NCI-H526 treated with DMSO at 0.1 percent for 48 hours (cell line): ENCODE measurements at regions not wholly inside any gene's neighbourhood (a gene's known extent, or its start where the extent isn't known, plus 50 kb on each side); places are given as distances from the start of the nearest gene placed in this dataset.
"Not testable (repeated sequence)": the region's sequence is repeated elsewhere in the genome, so short reads cannot be mapped to it uniquely, and the experiment has no call there.

Experiments
- DNase-seq: peaks from one replicate; lab custom pipeline; 2025; lab: John Stamatoyannopoulos, UW

GRCh38 chr16:17939723-17940122 lies 396.8 kb downstream of the NPIPA8 start:
- DNase-seq: no peak

DNA sequence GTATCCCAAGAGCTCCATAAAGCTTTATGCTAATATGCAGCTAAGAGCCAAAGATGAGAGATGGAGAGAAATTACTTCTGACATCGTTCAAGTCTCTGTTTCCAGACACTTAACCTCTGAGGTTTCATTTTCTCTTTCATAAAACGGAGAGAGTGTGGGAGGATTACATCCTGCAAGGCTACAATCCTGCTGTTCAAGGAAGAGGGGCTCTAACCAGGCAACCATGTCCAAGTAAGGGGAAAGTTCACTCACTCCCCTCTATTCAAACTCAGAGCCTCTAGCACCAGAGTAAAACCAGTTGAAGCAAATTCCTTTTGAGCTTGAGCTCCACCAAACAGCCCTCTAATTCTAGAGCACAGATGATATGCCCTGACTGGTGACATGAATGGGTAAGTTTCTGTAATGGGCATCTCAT lies 397.4 kb downstream of the NPIPA8 start:
- no peak for DNase-seq

DNA sequence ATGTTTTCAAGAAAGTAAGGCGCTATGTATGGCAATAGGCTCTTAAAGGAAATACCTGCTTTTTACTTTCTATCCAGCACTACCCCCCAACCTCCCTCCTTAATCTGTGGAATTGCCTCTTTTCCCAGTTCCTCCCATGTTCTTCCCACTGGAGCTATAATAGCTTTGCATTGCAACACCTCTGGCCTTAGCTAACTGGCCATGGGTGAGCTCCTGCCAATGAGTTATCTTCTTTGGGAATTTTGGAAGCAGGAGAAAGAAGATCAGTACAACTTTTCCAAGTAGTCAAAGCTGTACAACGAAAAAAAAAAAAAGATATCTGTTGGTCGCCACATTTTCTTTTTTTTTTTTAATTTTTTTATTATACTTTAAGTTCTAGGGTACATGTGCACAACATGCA lies 398.0 kb downstream of the NPIPA8 start:
- DNase-seq: no peak

- DNase-seq: no peak
Observed at GRCh38 chr16:17936766-17937402, 399.7 kb downstream of the NPIPA8 start.

DNA sequence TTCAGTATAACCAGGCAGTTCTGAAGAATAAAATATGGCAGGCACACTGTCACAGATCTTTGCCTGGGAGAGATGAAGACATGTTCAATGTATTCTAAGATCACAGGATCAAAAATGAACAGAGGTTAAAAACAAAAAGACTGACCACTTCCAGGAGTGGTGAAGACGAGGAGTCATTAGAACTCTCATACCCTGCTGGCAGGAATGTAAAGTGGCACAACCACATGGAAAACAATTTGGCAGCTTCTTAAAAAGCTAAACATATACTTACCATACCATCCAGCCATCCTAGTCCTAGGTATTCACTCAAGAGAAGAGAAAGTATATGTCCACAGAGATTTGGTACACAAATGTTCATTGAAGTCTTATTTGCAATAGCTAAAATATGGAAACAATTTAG lies 406.3 kb downstream of the NPIPA8 start:
- DNase-seq: no peak

DNA sequence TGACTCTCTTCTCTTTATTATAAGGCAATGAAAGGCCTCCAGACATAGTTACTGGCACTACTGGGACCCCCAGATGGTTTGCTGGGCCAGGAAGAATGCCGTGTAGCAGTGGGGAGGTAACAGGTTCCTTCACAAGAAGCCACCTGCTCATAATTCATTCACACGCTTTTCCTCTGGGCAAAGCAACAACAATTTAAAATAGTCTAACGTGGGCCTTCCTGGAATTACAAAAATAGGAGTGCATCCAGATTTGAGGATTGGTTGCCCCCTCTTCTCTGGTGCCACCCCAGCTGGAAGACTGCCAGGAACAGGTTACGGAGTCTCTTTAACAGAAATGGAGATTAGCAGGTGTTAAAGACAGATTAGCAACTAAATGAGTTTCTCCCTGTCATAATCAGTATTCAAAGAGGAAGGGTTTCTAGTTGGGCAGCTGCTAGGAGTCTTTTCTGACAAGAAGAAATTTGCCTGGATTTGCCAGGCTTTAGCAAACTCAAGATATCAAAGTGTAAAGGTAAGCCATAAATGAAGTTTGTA lies 409.6 kb downstream of the NPIPA8 start:
- no peak for DNase-seq

DNA sequence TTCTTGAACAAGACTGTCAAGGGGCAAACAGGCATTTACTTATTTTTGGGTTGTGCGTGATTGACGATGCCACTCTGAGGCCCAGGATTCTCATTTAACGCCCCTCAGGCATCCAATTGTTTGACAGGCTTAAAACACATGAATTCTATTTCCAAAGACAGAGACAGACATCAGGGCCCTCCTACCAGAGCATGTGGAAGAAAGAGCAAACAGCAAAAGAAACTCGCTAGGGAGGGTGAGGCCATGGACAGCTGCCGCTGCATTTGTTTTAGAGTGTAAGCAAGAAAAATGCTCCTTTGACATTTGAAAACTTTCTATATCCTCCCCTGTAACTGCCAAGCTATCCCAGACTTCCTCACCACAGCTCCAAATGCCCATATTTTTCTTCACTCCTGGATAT lies 410.1 kb downstream of the NPIPA8 start:
- DNase-seq: no peak

DNA sequence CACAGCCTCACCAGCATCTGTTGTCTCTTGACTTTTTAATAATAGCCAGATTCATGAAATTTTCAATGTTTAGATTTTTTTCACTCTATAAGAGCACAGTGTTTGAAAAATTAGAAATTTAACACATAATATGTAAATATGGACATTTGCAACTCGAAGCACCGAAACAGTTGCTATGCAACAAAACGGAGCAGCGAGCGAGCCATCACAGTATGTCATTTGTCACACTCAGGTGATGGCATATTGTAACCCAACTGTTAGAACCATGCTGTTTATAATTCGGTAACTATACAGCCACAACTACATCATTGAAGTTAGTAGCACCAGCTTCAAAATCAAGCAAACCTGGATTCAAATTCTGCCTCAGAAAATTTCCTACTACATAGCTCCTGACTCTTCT lies 410.8 kb downstream of the NPIPA8 start:
- DNase-seq: no peak

- DNase-seq: peak; percentile 1
Observed at GRCh38 chr16:17921357-17921978, 415.1 kb downstream of the NPIPA8 start.

DNA sequence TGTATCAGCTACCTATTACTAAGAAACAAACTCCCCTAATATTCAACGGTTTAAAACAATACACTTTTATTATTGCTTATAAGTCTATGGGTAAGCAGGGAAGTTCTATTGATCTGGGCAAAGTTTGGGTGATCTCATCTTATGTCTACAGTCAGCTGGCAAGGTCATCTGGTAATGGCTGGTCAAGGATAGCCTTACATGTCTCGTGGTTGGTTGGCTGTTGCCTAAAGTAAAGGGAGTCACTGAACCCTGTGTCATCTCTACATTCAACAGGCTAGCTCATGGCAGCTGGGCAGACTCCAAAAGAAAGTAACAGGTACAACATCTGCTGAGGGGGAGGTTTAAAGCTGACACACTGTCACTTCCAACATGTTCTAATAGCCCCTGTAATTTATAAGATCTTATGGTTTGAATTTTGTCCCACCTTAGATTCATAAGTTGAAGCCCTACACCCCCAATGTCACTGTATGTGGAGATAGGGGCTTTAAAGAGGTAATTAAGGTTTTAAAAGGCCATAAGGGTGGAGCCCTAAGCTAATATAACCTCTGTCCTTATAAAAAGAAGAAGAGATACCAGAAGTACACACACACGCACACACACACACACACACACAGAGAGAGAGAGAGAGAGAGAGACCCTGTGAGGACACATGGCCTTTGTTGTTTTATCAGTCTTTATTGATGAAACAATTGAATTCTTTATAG lies 419.1 kb downstream of the NPIPA8 start:
- DNase-seq: no peak

GRCh38 chr16:17915791-17916190 lies 420.7 kb downstream of the NPIPA8 start:
- no peak for DNase-seq

GRCh38 chr16:17914168-17914567 lies 422.4 kb downstream of the NPIPA8 start:
- DNase-seq: no peak

DNA sequence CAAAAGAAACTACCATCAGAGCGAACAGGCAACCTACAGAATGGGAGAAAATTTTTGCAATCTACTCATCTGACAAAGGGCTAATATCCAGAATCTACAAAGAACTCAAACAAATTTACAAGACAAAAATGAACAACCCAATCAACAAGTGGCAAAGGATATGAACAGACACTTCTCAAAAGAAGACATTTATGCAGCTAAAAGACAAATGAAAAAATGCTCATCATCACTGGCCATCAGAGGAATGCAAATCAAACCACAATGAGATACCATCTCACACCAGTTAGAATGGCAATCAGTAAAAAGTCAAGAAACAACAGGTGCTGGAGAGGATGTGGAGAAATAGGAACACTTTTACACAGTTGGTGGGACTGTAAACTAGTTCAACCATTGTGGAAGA lies 425.0 kb downstream of the NPIPA8 start:
- not testable (repeated sequence) for DNase-seq

- DNase-seq: not testable (repeated sequence)
Observed at GRCh38 chr16:17906626-17907025, 429.9 kb downstream of the NPIPA8 start.

GRCh38 chr16:17901309-17901708 lies 430.5 kb upstream of the XYLT1 start:
- no peak for DNase-seq

GRCh38 chr16:17899141-17899540 lies 428.4 kb upstream of the XYLT1 start:
- DNase-seq: no peak

- no peak for DNase-seq
Observed at GRCh38 chr16:17887963-17888362, 417.2 kb upstream of the XYLT1 start.

DNA sequence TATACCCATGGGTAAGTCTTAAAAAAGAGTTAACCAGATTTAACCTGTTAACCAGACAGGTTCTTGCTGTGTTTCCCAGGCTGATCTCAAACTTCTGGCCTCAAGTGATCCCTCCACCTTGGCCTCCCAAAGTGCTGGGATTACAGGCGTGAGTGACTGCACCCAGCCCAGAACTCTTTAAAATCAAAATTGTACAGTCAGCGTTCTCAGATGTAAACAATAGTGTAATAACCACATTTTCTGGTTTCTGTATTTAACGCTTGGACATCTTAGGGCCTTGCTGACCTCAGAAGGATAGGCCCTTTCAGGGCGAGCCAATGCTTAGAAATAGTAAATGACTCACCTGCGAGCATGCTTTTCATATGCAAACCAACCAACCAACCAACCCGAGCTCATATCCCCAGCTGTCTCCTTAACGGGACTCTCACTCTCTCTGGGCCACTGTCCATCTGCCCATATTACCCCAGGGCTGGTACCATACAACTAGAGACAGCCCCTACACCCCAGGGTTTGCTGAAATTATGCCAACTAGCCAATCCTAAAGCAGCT lies 415.0 kb upstream of the XYLT1 start:
- no peak for DNase-seq

- no peak for DNase-seq
Observed at GRCh38 chr16:17877821-17878360, 407.1 kb upstream of the XYLT1 start.

DNA sequence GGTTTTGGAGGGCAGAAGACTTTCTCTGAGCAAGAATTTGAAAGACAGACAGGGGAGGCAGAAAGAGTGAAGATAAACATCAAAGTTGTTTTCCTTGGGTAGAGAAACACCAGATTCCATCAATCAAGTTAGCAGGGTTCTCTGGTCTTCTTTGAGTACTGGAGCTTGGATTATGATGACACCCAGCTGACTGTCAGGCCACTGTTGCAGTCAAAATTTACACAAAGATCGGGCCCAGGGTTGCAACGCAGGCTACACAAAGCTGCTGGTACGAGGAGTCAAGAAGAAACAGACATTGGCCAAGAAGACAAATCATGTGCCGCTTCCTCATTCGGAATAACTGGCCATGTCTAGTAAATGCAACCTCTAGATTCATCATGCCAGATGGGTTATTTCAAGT lies 396.2 kb upstream of the XYLT1 start:
- DNase-seq: no peak

DNA sequence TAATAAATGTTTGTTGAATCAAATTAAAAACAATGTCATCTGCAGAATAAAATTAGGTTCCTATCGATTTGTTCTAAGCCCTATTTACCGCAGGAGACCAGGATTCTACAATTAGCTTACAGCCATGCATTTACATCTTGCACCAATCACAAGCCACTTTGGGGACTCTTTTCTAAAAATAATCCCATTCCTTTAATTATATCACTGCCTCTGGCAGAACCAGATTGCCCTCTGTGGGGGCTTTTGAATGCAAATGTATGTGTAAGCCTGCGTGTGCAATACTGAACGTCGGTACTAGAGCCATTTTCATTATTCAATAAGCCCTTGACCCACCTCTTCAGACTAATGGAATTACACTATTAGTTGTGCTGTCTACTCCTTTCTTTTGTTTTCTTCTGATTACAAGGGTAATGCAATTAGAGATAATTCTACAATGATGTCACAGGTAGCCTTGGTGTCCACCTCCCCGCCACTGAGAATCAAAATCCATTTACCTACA lies 391.3 kb upstream of the XYLT1 start:
- no peak for DNase-seq

DNA sequence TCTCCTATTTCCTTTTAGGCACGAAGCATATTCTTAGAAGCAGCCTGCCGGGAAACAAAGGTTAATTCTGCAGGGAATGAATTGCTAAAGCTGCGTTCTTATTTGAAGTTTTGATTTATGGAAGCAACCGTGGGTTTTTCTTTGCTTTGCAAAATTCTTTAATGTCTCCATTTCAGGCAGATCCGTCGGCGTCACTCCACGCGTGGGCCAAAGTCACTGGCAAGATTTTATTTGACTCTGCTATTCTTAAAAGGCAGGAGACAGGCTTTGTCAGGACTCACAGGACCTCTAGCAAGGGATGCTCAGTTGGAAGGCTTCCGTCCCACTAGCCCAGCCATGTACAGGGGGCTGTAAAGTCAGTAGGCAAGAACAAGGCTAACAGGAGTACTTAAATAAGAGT lies 387.3 kb upstream of the XYLT1 start:
- DNase-seq: no peak
